ENCODE measurements at regions not wholly inside any gene's neighbourhood (a gene's known extent, or its start where the extent isn't known, plus 50 kb on each side); places are given as distances from the start of the nearest gene placed in this dataset.

- TF ChIP-seq CTCF (conservative IDR thresholded peaks at IDR 0.05; ENCODE audit: low read depth, low read length): no peak
- TF ChIP-seq EZH2 (IDR thresholded peaks at IDR 0.05; ENCODE audit: borderline replicate concordance, low read depth, low read length, poor library complexity, severe bottlenecking): no peak
Observed at GRCh38 chr14:106501898-106502297, 975.5 kb downstream of the TMEM121 start.
